Body of pancreas (tissue), 4 donors: ENCODE measurements at regions not wholly inside any gene's neighbourhood (a gene's known extent, or its start where the extent isn't known, plus 50 kb on each side); places are given as distances from the start of the nearest gene placed in this dataset.
A peak's percentile ranks its signal among the peaks of the same experiment; 100 is the strongest.

Source experiments
- ATAC-seq: fragments of 150-250 bp; one replicate; pipeline ENCODE4 v1.9.1; 2016
- DNase-seq, 4 donors: peaks; one replicate each; pipeline ENCODE4 v3.0.0-alpha.2; 2019
- H3K27ac ChIP-seq, 4 donors: fragments of 200-600 bp; sonication (generic); 1 replicate in 3 of 4; 2 replicates in 1 of 4; pipeline versions ENCODE4 v1.5.1 to v1.6.1; 2016 to 2019; ENCODE audit warnings: mild to moderate bottlenecking in 1 of 4, mixed read lengths in 1 of 4, moderate library complexity in 1 of 4
- H3K27me3 ChIP-seq, 2 donors: fragments of 200-600 bp; sonication (generic); one replicate each; pipeline ENCODE4 v1.6.0; 2016; ENCODE audit warnings: mild to moderate bottlenecking in 1 of 2
- H3K36me3 ChIP-seq, 2 donors: fragments of 200-600 bp; sonication (generic); replicated peaks in 1 of 2; 2 replicates each; pipeline ENCODE4 v1.5.1; 2016; ENCODE audit warnings: low read depth in 2 of 2; ENCODE audit not compliant: insufficient read depth in 1 of 2
- H3K4me1 ChIP-seq: fragments of 200-600 bp; sonication (generic); one replicate; pipeline ENCODE4 v1.6.0; 2016
- H3K4me3 ChIP-seq, 2 donors: fragments of 200-600 bp; sonication (generic); 1 replicate in 1 of 2; 2 replicates in 1 of 2; pipeline ENCODE4 v1.5.1; 2016 to 2019
- H3K9me3 ChIP-seq, 3 donors: fragments of 200-600 bp; sonication (generic); 1 replicate in 2 of 3; 2 replicates in 1 of 3; pipeline ENCODE4 v1.5.1; 2016
- POLR2A ChIP-seq, 3 donors: fragments of 450-650 bp; IDR thresholded peaks; one replicate each; pipeline ENCODE4 v1.6.1; 2016; ENCODE audit warnings: antibody characterized with exemption in 3 of 3, mild to moderate bottlenecking in 2 of 3
- WGBS, 2 donors: methylation state at CpG; one replicate each; pipeline ENCODE4 v1.1.5; 2017; 5-methylcytosine and 5-hydroxymethylcytosine counted together
- intact Hi-C: fragments of 100-400 bp; cut with DNase I; formaldehyde crosslinking; loops from one replicate; pipeline ENCODE4 v1.15.1; 2023
- TF ChIP-seq, protein P1 (sequence below), 7 experiments: fragments of 450-650 bp in 4 of 7; fragments of 200-600 bp in 3 of 7; sonication (generic) in 3 of 7; IDR thresholded peaks; one replicate each; pipeline ENCODE4 v1.5.1; 2016 to 2019; ENCODE audit warnings: antibody characterized with exemption in 7 of 7

DNA sequence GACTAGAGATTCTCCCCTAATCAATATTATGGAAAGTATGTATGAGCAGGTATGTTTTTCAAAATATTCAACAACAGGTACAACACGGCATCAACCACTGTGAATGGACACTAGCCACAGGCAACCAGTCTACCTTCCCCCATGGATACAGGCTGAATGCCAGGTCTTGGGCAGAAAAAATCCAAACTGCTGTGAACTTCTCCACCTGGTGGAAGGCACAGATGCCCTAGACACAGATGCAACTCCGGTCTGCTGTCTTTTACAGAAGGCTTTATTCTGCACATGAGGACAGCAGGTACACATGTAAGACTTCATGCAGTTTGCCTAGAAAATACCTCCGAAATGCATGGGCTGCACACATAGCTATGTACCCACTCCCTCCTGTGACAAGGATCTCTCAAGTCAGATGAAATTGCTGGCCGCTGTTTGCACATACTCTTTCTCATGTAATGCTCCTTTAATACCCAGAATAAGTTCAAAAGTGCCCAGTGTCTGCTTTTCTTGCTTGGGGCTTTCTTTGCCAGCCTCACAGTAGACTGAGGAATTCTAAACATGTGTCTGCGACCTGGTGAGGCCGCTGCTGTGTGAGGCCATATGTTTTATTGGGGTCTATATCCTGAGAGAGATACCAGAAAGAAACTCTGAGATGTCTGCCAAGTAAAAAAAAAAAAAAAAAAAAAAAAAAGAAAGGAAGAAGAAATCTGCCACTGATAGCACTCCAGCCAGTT lies 325.9 kb downstream of the FOXO1 start:
- no peak for TF ChIP-seq POLR2A (IDR thresholded peaks at IDR 0.05)
- TF ChIP-seq, protein P1, sequence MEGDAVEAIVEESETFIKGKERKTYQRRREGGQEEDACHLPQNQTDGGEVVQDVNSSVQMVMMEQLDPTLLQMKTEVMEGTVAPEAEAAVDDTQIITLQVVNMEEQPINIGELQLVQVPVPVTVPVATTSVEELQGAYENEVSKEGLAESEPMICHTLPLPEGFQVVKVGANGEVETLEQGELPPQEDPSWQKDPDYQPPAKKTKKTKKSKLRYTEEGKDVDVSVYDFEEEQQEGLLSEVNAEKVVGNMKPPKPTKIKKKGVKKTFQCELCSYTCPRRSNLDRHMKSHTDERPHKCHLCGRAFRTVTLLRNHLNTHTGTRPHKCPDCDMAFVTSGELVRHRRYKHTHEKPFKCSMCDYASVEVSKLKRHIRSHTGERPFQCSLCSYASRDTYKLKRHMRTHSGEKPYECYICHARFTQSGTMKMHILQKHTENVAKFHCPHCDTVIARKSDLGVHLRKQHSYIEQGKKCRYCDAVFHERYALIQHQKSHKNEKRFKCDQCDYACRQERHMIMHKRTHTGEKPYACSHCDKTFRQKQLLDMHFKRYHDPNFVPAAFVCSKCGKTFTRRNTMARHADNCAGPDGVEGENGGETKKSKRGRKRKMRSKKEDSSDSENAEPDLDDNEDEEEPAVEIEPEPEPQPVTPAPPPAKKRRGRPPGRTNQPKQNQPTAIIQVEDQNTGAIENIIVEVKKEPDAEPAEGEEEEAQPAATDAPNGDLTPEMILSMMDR (IDR thresholded peaks at IDR 0.05): peak; percentile 22 to 72 (median 59)
- 41 to 42% methylated on average over 6 of the region's 6 CpGs for WGBS, 2 donors
- H3K9me3 ChIP-seq: no peaks in the 10 kb centered on the region
- peaks cover 82% of the 10 kb centered on the region for H3K4me1 ChIP-seq
- H3K27ac ChIP-seq: peak overlapping the region; percentile 7 to 54 (median 50)
- no peak overlapping the region for H3K4me3 ChIP-seq
- H3K36me3 ChIP-seq: no peaks in the 10 kb centered on the region
- peak; percentile 59 for ATAC-seq
- DNase-seq: peak; percentile 78 to 83 (median 80)
- no peaks in the 10 kb centered on the region for H3K27me3 ChIP-seq
- intact Hi-C loops: no loop called here

DNA sequence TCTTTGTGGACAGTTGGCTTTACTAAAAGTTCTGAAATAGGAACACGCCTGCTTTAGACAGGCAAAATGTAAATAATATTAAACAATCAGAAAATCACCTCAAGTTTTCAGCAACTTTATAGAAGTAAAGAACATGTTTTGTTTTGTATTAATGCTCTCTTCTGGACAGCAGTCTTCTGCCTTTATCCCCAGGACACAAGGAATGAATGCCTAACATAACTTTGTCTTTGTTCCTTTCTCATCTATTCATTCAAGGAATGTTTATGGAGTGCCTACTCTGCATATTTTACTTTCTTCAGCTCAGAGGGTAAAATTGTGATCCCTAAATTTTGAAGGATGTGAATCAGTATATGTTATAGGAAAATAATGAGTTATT lies 325.4 kb downstream of the FOXO1 start:
- DNase-seq: no peak
- 28 to 40% methylated on average over 1 of the region's 1 CpG for WGBS, 2 donors
- intact Hi-C loops: no loop called here

DNA sequence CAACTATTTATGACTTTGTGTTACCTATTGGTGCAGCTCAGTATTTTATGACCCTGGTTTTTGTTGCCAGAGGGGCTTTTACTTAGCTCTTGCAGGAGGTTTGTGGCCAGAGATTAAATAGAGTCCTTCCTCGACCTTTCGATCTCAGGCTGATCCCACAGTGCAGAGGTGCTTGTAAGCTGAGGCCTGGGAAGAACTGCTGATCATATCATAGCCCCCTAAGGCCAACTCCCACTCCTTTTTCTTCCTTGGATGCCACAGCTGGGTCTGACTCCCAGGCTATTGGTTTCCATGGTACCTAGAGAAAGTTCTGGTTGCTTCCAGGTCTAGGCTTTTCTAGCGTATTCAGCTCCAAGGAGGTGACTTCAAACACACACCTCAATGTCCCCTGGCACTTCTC lies 324.9 kb downstream of the FOXO1 start:
- Histone ChIP-seq H3K36me3 (no peaks in the 10 kb centered on the region), H3K27ac (peak overlapping the region in 3 of 4 donors; percentile 47 to 54 (median 52)), H3K4me3 (no peak overlapping the region), H3K9me3 (no peaks in the 10 kb centered on the region), H3K4me1 (peaks cover 73% of the 10 kb centered on the region), H3K27me3 (no peaks in the 10 kb centered on the region)
- no peak for DNase-seq
- intact Hi-C loops: no loop called here
- no peak for TF ChIP-seq POLR2A (IDR thresholded peaks at IDR 0.05)
- TF ChIP-seq, protein P1 (IDR thresholded peaks at IDR 0.05): no peak
- ATAC-seq: no peak
- WGBS, 2 donors: 91 to 100% methylated on average over 3 of the region's 3 CpGs

More for the DNA sequence above, 325.4 kb downstream of the FOXO1 start:
- no peaks in the 10 kb centered on the region for H3K36me3 ChIP-seq
- H3K27ac ChIP-seq: peak overlapping the region in 3 of 4 donors; percentile 47 to 54 (median 52)
- peaks cover 77% of the 10 kb centered on the region for H3K4me1 ChIP-seq
- H3K27me3 ChIP-seq: no peaks in the 10 kb centered on the region
- no peak for TF ChIP-seq POLR2A (IDR thresholded peaks at IDR 0.05)
- TF ChIP-seq, protein P1 (IDR thresholded peaks at IDR 0.05): no peak
- H3K4me3 ChIP-seq: no peak overlapping the region
- no peak for ATAC-seq
- H3K9me3 ChIP-seq: no peaks in the 10 kb centered on the region

DNA sequence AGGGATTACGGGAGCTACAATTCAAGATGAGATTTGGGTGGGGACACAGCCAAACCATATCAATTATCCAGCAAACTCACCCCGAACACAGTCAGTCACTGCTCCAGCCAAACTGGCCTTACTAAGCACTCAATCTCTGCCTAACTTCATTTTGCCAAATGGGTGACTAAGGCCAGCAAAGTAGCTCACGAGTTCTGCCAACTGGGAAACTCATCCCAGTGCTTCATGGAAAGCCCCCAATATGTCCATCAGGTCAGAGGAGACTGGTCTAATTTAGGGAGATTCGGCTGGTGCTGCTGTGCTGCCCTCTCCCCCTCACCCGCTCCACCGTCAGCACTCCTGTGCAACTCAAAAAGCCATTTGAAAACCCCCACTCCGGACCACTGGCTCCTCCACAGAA lies 324.0 kb downstream of the FOXO1 start:
- no peak overlapping the region for H3K27ac ChIP-seq
- 88 to 90% methylated on average over 5 to 7 of the region's 7 CpGs for WGBS, 2 donors
- H3K4me3 ChIP-seq: no peak overlapping the region
- ATAC-seq: no peak
- TF ChIP-seq, protein P1 (IDR thresholded peaks at IDR 0.05): no peak
- no peak for TF ChIP-seq POLR2A (IDR thresholded peaks at IDR 0.05)
- H3K36me3 ChIP-seq: no peaks in the 10 kb centered on the region
- H3K9me3 ChIP-seq: no peaks in the 10 kb centered on the region
- H3K4me1 ChIP-seq: peaks cover 63% of the 10 kb centered on the region
- intact Hi-C loops: no loop called here
- DNase-seq: no peak
- no peaks in the 10 kb centered on the region for H3K27me3 ChIP-seq

DNA sequence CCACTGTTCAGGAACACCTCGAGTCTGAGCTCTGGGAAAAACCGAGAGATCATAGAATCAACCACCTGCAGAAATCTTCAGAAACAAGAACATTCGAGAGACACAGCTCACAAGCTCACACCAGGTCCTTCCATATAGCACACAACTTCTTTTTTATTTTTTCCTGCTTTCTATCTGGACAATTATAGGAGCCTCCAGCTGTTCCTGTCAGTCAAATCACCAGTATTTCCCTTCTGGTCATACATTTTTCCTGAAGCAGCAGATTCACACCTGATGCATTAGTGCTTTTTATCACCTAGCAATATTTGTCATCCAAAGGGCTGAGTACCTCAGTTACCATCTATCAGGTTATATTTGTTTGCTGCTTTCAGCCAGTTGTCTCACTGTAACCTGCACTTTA lies 323.5 kb downstream of the FOXO1 start:
- no peaks in the 10 kb centered on the region for H3K27me3 ChIP-seq
- no peak overlapping the region for H3K4me3 ChIP-seq
- H3K27ac ChIP-seq: peak overlapping the region in 1 of 4 donors; percentile 43
- H3K4me1 ChIP-seq: peaks cover 59% of the 10 kb centered on the region
- TF ChIP-seq POLR2A (IDR thresholded peaks at IDR 0.05): no peak
- TF ChIP-seq, protein P1 (IDR thresholded peaks at IDR 0.05): no peak
- WGBS, 2 donors: 84 to 89% methylated on average over 3 of the region's 3 CpGs
- no peak for ATAC-seq
- no peak for DNase-seq
- no peaks in the 10 kb centered on the region for H3K9me3 ChIP-seq
- intact Hi-C loops: no loop called here
- H3K36me3 ChIP-seq: no peaks in the 10 kb centered on the region
